ENCODE measurements at regions not wholly inside any gene's neighbourhood (a gene's known extent, or its start where the extent isn't known, plus 50 kb on each side); places are given as distances from the start of the nearest gene placed in this dataset.

GRCh38 chr4:137069473-137069872 lies 462.8 kb downstream of the PCDH18 start:
- H4K20me1 ChIP-seq (ENCODE audit: insufficient read depth) = no peaks in the 10 kb centered on the region
- H3K36me3 ChIP-seq (ENCODE audit: control insufficient read depth in 1 of 2, insufficient read depth in 2 of 2, low read length in 2 of 2) = no peaks in the 10 kb centered on the region
- RAD21 ChIA-PET (ENCODE audit: low non-redundant PET in 1 of 2, low total read pairs in 2 of 2, uncharacterized antibody in 2 of 2, unreplicated experiment in 2 of 2) = no interaction called here
- no TSS peak for BruUV-seq (replicated peaks)
- H3K27ac ChIP-seq (ENCODE audit: low read depth, low read length) = no peak overlapping the region
- no peak overlapping the region for H2AFZ ChIP-seq (ENCODE audit: low read depth, low read length, poor library complexity, severe bottlenecking)
- POLR2A ChIA-PET = no interaction called here
- CTCF ChIA-PET = no interaction called here
- H3K27me3 ChIP-seq (ENCODE audit: insufficient read depth, low read length) = no peaks in the 10 kb centered on the region
- no peak overlapping the region for H3K4me2 ChIP-seq (ENCODE audit: low read length)
- H3K9me2 ChIP-seq (ENCODE audit: insufficient read depth) = 0 out of 2 replicates have a peak, but pooled peaks cover 3% of the 10 kb centered on the region
- H3K4me1 ChIP-seq (ENCODE audit: control insufficient read depth in 1 of 2, insufficient read depth in 2 of 2, low read length in 2 of 2) = no peaks in the 10 kb centered on the region
- peak in 1 of 3 experiments; percentile 30; a peak in 2 of 6 replicates for TF ChIP-seq CTCF (IDR thresholded peaks at IDR 0.05 in 2 of 3, conservative IDR thresholded peaks at IDR 0.05 in 1 of 3; ENCODE audit: borderline replicate concordance in 1 of 3, insufficient read depth in 1 of 3, low read depth in 2 of 3, low read length in 2 of 3)
- no peak for TF ChIP-seq TCF7L2 (IDR thresholded peaks at IDR 0.05; ENCODE audit: borderline replicate concordance, extremely low read depth, insufficient read depth, insufficient read length)
- no peaks in the 10 kb centered on the region for H3K9me3 ChIP-seq (ENCODE audit: control insufficient read depth in 1 of 2, insufficient read depth in 1 of 2, low read depth in 1 of 2, low read length in 2 of 2)
- no peak overlapping the region for H3K4me3 ChIP-seq (replicated peaks in 1 of 2; ENCODE audit: low read depth in 1 of 2, low read length in 2 of 2)
- intact Hi-C loops (cut with micrococcal nuclease) = no loop called here
- H3K79me2 ChIP-seq (ENCODE audit: insufficient read depth, low read length) = no peaks in the 10 kb centered on the region
- DNase-seq (ENCODE audit: low read depth, low spot score) = no peak
- no peak overlapping the region for H3K9ac ChIP-seq (ENCODE audit: low read length)
- ATAC-seq = peak; percentile 58

- Histone ChIP-seq H3K4me3 (replicated peaks in 1 of 2; ENCODE audit: low read depth in 1 of 2, low read length in 2 of 2) (no peak overlapping the region), H3K4me2 (ENCODE audit: low read length) (no peak overlapping the region), H3K27ac (ENCODE audit: low read depth, low read length) (no peak overlapping the region), H3K79me2 (ENCODE audit: insufficient read depth, low read length) (no peaks in the 10 kb centered on the region), H2AFZ (ENCODE audit: low read depth, low read length, poor library complexity, severe bottlenecking) (no peak overlapping the region), H3K9me2 (ENCODE audit: insufficient read depth) (0 out of 2 replicates have a peak, but pooled peaks cover 3% of the 10 kb centered on the region), H4K20me1 (ENCODE audit: insufficient read depth) (no peaks in the 10 kb centered on the region), H3K27me3 (ENCODE audit: insufficient read depth, low read length) (no peaks in the 10 kb centered on the region), H3K9ac (ENCODE audit: low read length) (no peak overlapping the region), H3K9me3 (ENCODE audit: control insufficient read depth in 1 of 2, insufficient read depth in 1 of 2, low read depth in 1 of 2, low read length in 2 of 2) (no peaks in the 10 kb centered on the region), H3K36me3 (ENCODE audit: control insufficient read depth in 1 of 2, insufficient read depth in 2 of 2, low read length in 2 of 2) (no peaks in the 10 kb centered on the region), H3K4me1 (ENCODE audit: control insufficient read depth in 1 of 2, insufficient read depth in 2 of 2, low read length in 2 of 2) (no peaks in the 10 kb centered on the region)
- RAD21 ChIA-PET (ENCODE audit: low non-redundant PET in 1 of 2, low total read pairs in 2 of 2, uncharacterized antibody in 2 of 2, unreplicated experiment in 2 of 2) = no interaction called here
- no TSS peak for BruUV-seq (replicated peaks)
- ATAC-seq (no peak), DNase-seq (ENCODE audit: low read depth, low spot score) (no peak)
- intact Hi-C loops (cut with micrococcal nuclease) = no loop called here
- CTCF ChIA-PET = no interaction called here
- POLR2A ChIA-PET = no interaction called here
- TF ChIP-seq ATF3 (IDR thresholded peaks at IDR 0.05) (no peak), FOSL1 (IDR thresholded peaks at IDR 0.05; ENCODE audit: low read depth) (no peak), CEBPB (IDR thresholded peaks at IDR 0.05; ENCODE audit: low read depth) (no peak), REST (IDR thresholded peaks at IDR 0.05; ENCODE audit: low read depth) (no peak), YY1 (IDR thresholded peaks at IDR 0.05; ENCODE audit: extremely low read depth, insufficient replicate concordance, low read depth, low read length) (no peak), EZH2 (IDR thresholded peaks at IDR 0.05) (no peak), RAD21 (IDR thresholded peaks at IDR 0.05; ENCODE audit: low read depth) (no peak), ZBTB33 (IDR thresholded peaks at IDR 0.05; ENCODE audit: extremely low read depth, insufficient replicate concordance, low read length) (no peak)
Observed at GRCh38 chr4:137067735-137068134, 464.6 kb downstream of the PCDH18 start.

Data from HCT116 (cell line).